GM19452 (cell line): ENCODE measurements at regions not wholly inside any gene's neighbourhood (a gene's known extent, or its start where the extent isn't known, plus 50 kb on each side); places are given as distances from the start of the nearest gene placed in this dataset.
"Not testable (repeated sequence)": the region's sequence is repeated elsewhere in the genome, so short reads cannot be mapped to it uniquely, and the experiment has no call there.

Experiments
- ATAC-seq: cut with Tn5 transposase; IDR thresholded peaks from one replicate; pipeline ENCODE4 v1.9.1; 2021; ENCODE audit not compliant: unreplicated experiment

- ATAC-seq = no peak
These were observed 59.0 kb upstream of the CHST15 start for GRCh38 chr10:124152139-124153022.

DNA sequence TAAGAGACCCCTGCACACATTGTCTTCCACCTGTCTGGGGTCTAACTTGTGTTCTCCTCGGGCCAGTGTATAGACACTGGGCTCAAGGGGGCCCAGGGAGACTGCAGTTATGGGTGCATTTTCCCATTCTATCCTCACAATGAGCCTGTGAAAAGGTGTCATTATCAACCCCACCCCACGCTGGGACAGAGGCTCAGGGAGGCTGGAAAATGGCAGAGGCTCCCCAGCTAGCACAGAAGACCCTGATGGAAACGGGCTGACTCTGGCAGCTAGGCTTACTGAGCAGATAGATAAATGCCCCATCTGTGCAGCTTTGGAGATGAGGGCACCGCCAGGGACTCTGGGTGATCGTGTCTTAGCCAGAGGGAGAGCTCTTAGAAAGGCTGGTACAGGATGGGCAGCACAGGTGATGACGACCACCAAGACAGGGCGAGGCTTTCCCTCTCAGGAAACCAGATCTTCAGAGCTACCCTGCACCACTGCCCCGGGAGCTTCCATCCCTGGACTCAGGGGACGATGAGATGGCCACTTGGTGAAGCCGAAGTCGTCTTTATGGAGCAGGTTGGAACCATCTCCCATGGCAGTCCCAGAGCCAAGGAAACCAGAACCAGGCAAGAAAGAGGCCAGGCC is 58.2 kb upstream of the CHST15 start:
- no peak for ATAC-seq

DNA sequence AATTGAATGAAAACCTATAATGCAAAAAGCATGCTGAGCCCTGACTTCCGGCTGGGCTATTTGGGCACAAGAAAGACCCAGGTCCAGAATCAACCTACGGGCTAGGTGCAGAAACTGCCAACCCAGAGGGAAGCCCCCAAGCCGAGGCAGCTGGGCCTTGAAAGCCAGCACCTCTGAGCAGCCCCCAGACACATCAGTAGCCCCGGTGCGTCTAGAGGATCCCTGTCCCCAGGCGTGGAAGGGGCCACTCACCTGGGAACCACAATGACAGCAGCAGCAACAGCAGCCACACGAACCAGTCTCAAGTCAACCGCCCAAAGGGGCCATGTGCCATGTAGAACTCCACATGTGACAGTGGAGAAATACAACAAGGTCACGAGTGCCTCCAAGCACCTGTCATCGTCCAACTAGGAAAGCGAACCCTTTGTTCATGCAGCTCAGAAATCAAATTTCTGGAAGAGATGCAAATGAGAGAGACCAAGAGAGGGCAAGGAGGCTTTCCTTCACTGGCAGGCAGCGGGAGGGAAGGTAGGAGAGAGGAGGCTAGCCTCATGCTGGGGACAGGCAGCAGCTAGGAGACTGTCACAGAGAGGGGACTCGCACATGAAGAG is 57.5 kb upstream of the CHST15 start:
- no peak for ATAC-seq

DNA sequence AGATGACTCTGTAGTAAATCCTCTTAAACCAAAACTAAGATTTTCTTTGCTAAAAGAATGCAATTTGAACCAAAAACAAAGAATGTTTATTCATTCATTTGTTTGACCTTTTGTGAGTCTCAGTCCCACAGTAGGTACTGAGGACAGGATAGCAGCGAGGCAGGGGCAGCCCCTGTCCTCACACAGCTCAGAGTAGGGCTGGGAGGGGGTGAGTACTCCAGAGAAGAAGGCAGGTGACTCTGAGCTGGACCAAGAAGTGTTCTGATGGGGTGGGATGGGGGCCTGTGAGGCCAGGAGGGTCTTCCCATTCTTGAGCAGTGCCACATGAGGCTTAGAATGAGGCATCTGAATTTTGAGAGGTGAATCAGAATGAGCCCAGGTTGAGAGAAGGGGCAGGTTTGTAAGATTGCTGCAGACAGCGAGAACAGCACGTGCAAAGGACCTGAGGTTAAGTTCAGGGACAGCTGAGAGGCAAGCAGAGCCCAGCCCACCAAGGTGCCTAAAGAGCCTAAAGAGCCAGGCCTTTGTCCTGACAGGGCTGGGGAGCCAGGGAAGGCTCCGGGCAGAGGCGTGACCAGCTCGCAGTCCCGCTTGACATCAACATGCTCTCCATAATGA is 56.9 kb upstream of the CHST15 start:
- ATAC-seq = no peak

DNA sequence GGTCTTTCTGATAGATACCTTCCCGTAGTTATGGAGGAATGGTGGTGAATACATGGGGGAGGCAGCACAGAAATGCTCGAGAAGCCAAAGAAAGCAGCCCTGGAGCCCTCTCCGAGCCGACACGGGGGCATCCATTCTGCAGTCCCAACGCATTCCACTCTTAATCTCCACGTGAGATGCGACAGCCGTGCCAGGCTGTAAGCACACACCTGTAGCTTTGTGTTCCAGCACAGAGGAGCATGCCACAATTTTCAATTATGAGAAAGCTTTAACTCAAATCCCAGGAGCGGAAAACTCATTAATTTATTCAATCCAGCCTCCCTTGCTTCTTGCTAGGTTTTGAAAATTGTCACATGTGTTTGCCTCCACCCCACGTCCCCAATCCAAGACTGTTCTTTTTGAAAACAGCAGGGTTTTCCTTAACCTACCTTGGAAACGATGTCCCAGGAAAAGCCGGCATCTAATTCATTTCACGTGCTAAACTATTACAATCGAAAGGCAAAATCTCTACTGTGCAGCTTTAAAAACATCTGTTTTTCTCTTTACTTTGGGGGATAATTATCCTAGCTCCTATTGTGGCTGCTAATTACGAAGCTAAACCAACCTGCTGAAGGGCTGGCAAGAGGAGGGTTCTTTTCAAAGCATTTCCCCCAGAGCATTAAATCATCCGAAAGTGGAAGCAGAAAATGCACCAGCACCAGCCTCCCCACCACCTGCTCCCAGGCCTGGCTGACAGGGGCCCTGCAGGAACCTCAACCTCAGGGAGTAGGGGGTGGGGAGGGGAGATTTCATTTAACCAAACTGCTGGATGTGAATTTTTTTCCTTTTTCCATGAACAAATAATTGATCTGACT is 56.0 kb upstream of the CHST15 start:
- ATAC-seq = no peak

DNA sequence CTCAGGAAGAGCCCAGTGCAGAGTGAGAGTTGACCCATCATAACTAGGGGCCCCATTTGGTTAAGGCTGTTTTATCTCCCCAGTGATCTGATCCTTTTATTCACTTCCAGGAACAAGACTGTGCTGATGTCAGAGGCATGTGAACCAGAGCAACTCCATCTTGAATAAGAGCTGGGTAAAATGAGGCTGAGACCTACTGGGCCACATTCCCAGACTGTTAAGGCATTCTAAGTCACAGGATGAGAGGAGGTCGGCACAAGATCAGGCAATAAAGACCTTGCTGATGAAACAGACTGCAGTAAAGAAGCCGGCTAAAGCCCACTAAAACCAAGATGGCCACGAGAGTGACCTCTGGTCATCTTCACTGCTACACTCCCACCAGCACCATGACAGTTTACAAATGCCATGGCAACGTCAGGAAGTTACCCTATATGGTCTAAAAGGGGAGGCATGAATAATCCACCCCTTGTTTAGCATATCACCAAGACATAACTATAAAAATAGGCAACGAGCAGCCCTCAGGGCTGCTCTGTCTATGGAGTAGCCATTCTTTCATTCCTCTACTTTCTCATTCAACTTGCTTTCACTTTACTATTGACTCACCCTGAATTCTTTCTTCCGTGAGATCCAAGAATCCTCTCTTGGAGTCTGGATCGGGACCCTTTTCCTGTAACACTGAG is 55.3 kb upstream of the CHST15 start:
- not testable (repeated sequence) for ATAC-seq

DNA sequence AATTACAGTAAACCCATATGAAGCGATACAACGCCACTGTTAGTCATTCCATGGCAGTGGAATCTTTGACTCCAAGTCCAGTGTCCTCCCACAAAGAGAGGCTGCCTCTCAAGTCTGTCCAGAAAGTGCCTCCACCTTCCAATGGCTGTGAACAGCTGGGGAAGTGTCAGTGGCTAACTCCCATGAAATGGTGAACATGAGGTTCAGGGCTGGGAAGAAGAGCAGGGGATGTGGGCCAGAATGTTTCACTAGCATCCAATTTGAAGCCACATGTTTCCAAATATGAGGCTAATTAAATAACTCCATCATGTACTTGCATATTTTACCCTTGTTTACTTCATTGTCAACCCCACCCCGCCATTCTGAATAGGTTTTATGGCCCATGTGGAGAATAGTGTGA is 53.1 kb upstream of the CHST15 start:
- ATAC-seq = no peak

- ATAC-seq = no peak
These were observed 51.9 kb upstream of the CHST15 start for GRCh38 chr10:124145109-124145870.

DNA sequence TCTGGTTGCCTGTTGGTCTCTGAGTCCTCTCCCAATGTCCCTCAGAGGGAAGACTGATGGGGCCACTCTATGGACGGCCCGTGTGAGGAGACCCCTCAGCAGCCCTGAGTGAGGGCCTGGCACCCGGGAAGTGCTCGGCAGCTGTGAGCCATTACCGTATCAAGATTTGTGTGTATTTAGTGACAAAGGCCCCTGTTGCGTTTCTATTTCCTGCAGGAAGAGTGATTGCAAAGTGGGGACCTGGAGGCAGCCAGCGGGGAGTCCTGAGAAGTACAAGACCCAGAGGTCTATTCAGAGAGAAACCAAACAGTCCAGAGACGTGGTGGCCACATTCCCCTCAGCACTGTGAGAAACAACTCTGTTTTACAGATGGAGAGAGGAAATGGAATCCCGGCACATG is 51.1 kb upstream of the CHST15 start:
- no peak for ATAC-seq

GRCh38 chr10:124143721-124144120 is 50.3 kb upstream of the CHST15 start:
- ATAC-seq = no peak
